Naive thymus-derived CD4-positive, alpha-beta T cell (primary cell): ENCODE measurements at regions not wholly inside any gene's neighbourhood (a gene's known extent, or its start where the extent isn't known, plus 50 kb on each side); places are given as distances from the start of the nearest gene placed in this dataset.
"Not testable (repeated sequence)": the region's sequence is repeated elsewhere in the genome, so short reads cannot be mapped to it uniquely, and the experiment has no call there.

Experiments
- ATAC-seq: fragments of 150-1000 bp; cut with Tn5 transposase; 2 replicates; pipeline ENCODE4 v1.10.0; 2021; ENCODE audit warnings: mild to moderate bottlenecking, moderate library complexity
- CTCF ChIA-PET: fragments of 350-600 bp; sonication (Branson Sonifier 250); formaldehyde crosslinking; loops from one replicate; lab custom pipeline; 2021; ENCODE audit warnings: antibody characterized with exemption; lab: Charles Lee
- POLR2A ChIA-PET: fragments of 350-600 bp; sonication (Branson Sonifier 250); formaldehyde crosslinking; loops from one replicate; lab custom pipeline; 2021; ENCODE audit warnings: antibody characterized with exemption, inconsistent platforms; lab: Charles Lee
- DNase-seq, 9 donors: peaks; one replicate each; pipeline versions ENCODE4 v3.0.0 to v3.0.0-alpha.2; 2020 to 2022; ENCODE audit warnings: mixed read lengths in 1 of 9
- H3K27ac ChIP-seq: one replicate; pipeline ENCODE4 v1.7.0; 2013; ENCODE audit warnings: mild to moderate bottlenecking, low read depth, low read length, moderate library complexity
- H3K27me3 ChIP-seq, 2 donors: one replicate each; pipeline ENCODE4 v1.7.0; 2013; ENCODE audit warnings: low read length in 2 of 2, mild to moderate bottlenecking in 2 of 2, moderate library complexity in 2 of 2; ENCODE audit not compliant: control insufficient read depth in 2 of 2, insufficient read depth in 2 of 2
- H3K36me3 ChIP-seq, 3 experiments: 1 replicate in 2 of 3; 2 replicates in 1 of 3; pipeline ENCODE4 v1.7.0; 2013; ENCODE audit warnings: low read length in 3 of 3, mild to moderate bottlenecking in 3 of 3, moderate library complexity in 1 of 3; ENCODE audit not compliant: insufficient read depth in 3 of 3, control insufficient read depth in 2 of 3
- H3K4me1 ChIP-seq, 2 donors: one replicate each; pipeline ENCODE4 v1.7.0; 2013; ENCODE audit warnings: low read length in 2 of 2, mild to moderate bottlenecking in 2 of 2, moderate library complexity in 1 of 2; ENCODE audit not compliant: control insufficient read depth in 2 of 2, insufficient read depth in 2 of 2
- H3K4me3 ChIP-seq: 2 replicates; pipeline ENCODE4 v1.7.0; 2013; ENCODE audit warnings: mild to moderate bottlenecking, low read length
- H3K9me3 ChIP-seq, 3 experiments: 1 replicate in 2 of 3; 2 replicates in 1 of 3; pipeline ENCODE4 v1.7.0; 2013; ENCODE audit warnings: low read length in 3 of 3; ENCODE audit not compliant: control insufficient read depth in 2 of 3
- H3K27ac Mint-ChIP-seq, 9 donors: one replicate each; pipeline ENCODE4 v1.8.0; 2020 to 2022; ENCODE audit warnings: mixed read lengths in 9 of 9, mild to moderate bottlenecking in 8 of 9, moderate library complexity in 5 of 9, inconsistent platforms in 2 of 9
- H3K27me3 Mint-ChIP-seq, 5 donors: one replicate each; pipeline ENCODE4 v1.8.0; 2021 to 2022; ENCODE audit warnings: mixed read lengths in 5 of 5, mild to moderate bottlenecking in 1 of 5
- H3K36me3 Mint-ChIP-seq, 5 donors: one replicate each; pipeline ENCODE4 v1.8.0; 2020 to 2022; ENCODE audit warnings: mixed read lengths in 5 of 5, mild to moderate bottlenecking in 3 of 5, inconsistent platforms in 1 of 5
- H3K4me1 Mint-ChIP-seq, 7 donors: one replicate each; pipeline ENCODE4 v1.8.0; 2020 to 2022; ENCODE audit warnings: mixed read lengths in 7 of 7, mild to moderate bottlenecking in 3 of 7, inconsistent platforms in 1 of 7
- H3K4me3 Mint-ChIP-seq, 10 donors: one replicate each; pipeline ENCODE4 v1.8.0; 2020 to 2022; ENCODE audit warnings: mild to moderate bottlenecking in 10 of 10, mixed read lengths in 10 of 10, moderate library complexity in 6 of 10, inconsistent platforms in 2 of 10
- H3K9me3 Mint-ChIP-seq, 11 donors: one replicate each; pipeline ENCODE4 v1.8.0; 2020 to 2022; ENCODE audit warnings: mixed read lengths in 11 of 11, mild to moderate bottlenecking in 4 of 11, inconsistent platforms in 1 of 11, moderate library complexity in 1 of 11
- intact Hi-C, 2 donors: fragments of 100-400 bp; cut with micrococcal nuclease; formaldehyde crosslinking; loops; one replicate each; pipeline ENCODE4 v1.15.1; 2023

DNA sequence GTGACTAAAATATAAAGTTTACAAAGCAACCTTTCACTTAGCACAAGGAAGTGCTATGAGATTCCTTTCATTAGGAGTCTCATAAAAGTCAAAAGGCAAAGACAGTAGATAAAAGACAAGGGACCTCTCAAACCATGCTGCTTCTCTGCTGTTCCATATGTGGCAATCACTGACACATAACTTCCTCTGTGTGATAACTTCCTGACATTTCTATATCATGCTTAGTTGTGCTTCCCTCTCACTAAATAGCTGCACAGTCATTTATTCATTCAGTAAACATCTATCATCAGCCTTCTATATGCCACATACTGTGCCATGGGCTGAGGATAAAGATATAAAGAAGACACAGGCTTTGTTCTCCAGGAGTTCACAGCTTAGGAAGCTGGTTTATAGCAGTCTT lies 214.8 kb upstream of the GRIK2 start:
- H3K27ac ChIP-seq = no peak overlapping the region
- Mint-ChIP-seq H3K9me3 (peaks cover 0 to 13% (median 0%) of the 10 kb centered on the region in 11 donors), H3K4me1 (no peaks in the 10 kb centered on the region), H3K36me3 (no peaks in the 10 kb centered on the region), H3K27ac (no peak overlapping the region), H3K27me3 (peaks cover 0 to 7% (median 3%) of the 10 kb centered on the region in 5 donors), H3K4me3 (no peak overlapping the region)
- intact Hi-C loops = no loop called here
- no peaks in the 10 kb centered on the region for H3K27me3 ChIP-seq
- H3K9me3 ChIP-seq = no peaks in the 10 kb centered on the region
- DNase-seq = no peak
- H3K4me1 ChIP-seq = no peaks in the 10 kb centered on the region
- ChIA-PET POLR2A (no interaction called here), CTCF (no interaction called here)
- H3K4me3 ChIP-seq = no peak overlapping the region
- H3K36me3 ChIP-seq = no peaks in the 10 kb centered on the region
- no peak for ATAC-seq

GRCh38 chr6:101181006-101181405 lies 212.5 kb upstream of the GRIK2 start:
- no peak overlapping the region for H3K4me3 ChIP-seq
- CTCF ChIA-PET = no interaction called here
- H3K36me3 ChIP-seq = no peaks in the 10 kb centered on the region
- Mint-ChIP-seq H3K4me3 (no peak overlapping the region), H3K27ac (no peak overlapping the region), H3K9me3 (peaks cover 0 to 10% (median 2%) of the 10 kb centered on the region in 11 donors), H3K27me3 (peaks cover 0 to 4% (median 3%) of the 10 kb centered on the region in 5 donors), H3K4me1 (no peaks in the 10 kb centered on the region), H3K36me3 (no peaks in the 10 kb centered on the region)
- intact Hi-C loops = no loop called here
- no peaks in the 10 kb centered on the region for H3K9me3 ChIP-seq
- POLR2A ChIA-PET = no interaction called here
- DNase-seq = no peak
- H3K27ac ChIP-seq = no peak overlapping the region
- no peak for ATAC-seq
- no peaks in the 10 kb centered on the region for H3K27me3 ChIP-seq
- H3K4me1 ChIP-seq = no peaks in the 10 kb centered on the region

DNA sequence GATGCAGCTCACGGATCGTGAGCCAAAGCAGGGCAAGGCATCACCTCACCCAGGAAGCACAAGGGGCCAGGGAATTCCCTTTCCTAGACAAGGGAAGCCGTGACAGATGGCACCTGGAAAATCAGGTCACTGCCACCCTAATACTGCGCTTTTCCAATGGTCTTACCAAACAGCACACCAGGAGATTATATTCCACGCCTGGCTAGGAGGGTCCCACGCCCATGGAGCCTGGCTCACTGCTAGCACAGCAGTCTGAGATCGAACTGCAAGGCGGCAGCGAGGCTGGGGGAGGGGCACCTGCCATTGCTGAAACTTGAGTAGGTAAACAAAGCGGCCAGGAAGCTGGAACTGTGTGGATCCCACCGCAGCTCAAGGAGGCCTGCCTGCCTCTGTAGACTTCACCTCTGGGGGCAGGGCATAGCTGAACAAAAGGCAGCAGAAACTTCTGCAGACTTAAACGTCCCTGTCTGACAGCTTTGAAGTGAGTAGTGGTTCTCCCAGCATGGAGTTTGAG lies 205.2 kb upstream of the GRIK2 start:
- H3K27ac ChIP-seq, H3K4me1 Mint-ChIP-seq, H3K27ac Mint-ChIP-seq, H3K4me1 ChIP-seq, H3K4me3 ChIP-seq, H3K27me3 ChIP-seq, H3K36me3 ChIP-seq, H3K4me3 Mint-ChIP-seq, intact Hi-C loops, CTCF ChIA-PET, H3K36me3 Mint-ChIP-seq, POLR2A ChIA-PET, DNase-seq, H3K9me3 ChIP-seq, ATAC-seq, H3K27me3 Mint-ChIP-seq: not testable (repeated sequence)
- H3K9me3 Mint-ChIP-seq = peaks cover 1 to 24% (median 10%) of the 10 kb centered on the region in 11 donors

- no peak overlapping the region for H3K27ac Mint-ChIP-seq
- H3K4me3 Mint-ChIP-seq = no peak overlapping the region
- H3K9me3 Mint-ChIP-seq = peaks cover 0 to 8% (median 3%) of the 10 kb centered on the region in 11 donors
- ATAC-seq (no peak), DNase-seq (no peak)
- H3K4me1 Mint-ChIP-seq = peaks cover 0 to 1% (median 0%) of the 10 kb centered on the region in 7 donors
- Histone ChIP-seq H3K36me3 (no peaks in the 10 kb centered on the region), H3K27ac (no peak overlapping the region), H3K27me3 (no peaks in the 10 kb centered on the region), H3K9me3 (no peaks in the 10 kb centered on the region), H3K4me3 (no peak overlapping the region), H3K4me1 (no peaks in the 10 kb centered on the region)
- H3K27me3 Mint-ChIP-seq = no peaks in the 10 kb centered on the region
- H3K36me3 Mint-ChIP-seq = no peaks in the 10 kb centered on the region
- CTCF ChIA-PET = no interaction called here
- intact Hi-C loops = no loop called here
- POLR2A ChIA-PET = no interaction called here
Observed at GRCh38 chr6:101195588-101195987, 197.9 kb upstream of the GRIK2 start.

GRCh38 chr6:101199441-101199840 lies 194.1 kb upstream of the GRIK2 start:
- Mint-ChIP-seq H3K27me3 (no peaks in the 10 kb centered on the region), H3K4me1 (no peaks in the 10 kb centered on the region), H3K4me3 (no peak overlapping the region), H3K9me3 (peaks cover 0 to 3% (median 0%) of the 10 kb centered on the region in 11 donors), H3K36me3 (no peaks in the 10 kb centered on the region), H3K27ac (no peak overlapping the region)
- no peaks in the 10 kb centered on the region for H3K4me1 ChIP-seq
- ATAC-seq (no peak), DNase-seq (no peak)
- no peak overlapping the region for H3K27ac ChIP-seq
- no peak overlapping the region for H3K4me3 ChIP-seq
- no peaks in the 10 kb centered on the region for H3K9me3 ChIP-seq
- no peaks in the 10 kb centered on the region for H3K36me3 ChIP-seq
- intact Hi-C loops = no loop called here
- POLR2A ChIA-PET = no interaction called here
- no peaks in the 10 kb centered on the region for H3K27me3 ChIP-seq
- CTCF ChIA-PET = no interaction called here

- H3K9me3 Mint-ChIP-seq = peaks cover 0 to 3% (median 0%) of the 10 kb centered on the region in 11 donors
Observed at GRCh38 chr6:101202867-101203374, 190.6 kb upstream of the GRIK2 start.

DNA sequence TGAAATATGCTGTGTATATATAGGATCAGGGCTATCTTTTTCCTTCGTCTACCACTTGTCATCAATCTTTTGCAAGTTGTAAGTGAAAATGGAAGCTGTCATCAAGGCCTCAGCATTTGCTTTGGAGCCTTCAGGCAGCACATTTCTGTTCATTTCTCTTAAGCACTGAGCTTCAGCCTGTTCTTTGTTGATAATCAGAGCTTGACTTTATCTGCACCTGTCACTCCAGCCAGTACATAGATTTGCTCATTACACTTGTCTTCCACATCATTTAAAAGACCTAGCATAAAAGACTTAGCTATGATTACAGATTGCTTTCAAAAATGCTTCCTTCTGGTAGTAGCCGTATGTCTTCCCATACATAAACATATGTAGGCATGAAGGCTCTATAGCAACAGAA lies 189.8 kb upstream of the GRIK2 start:
- ChIA-PET POLR2A (no interaction called here), CTCF (no interaction called here)
- H3K4me1 ChIP-seq = no peaks in the 10 kb centered on the region
- no peak overlapping the region for H3K27ac ChIP-seq
- no peaks in the 10 kb centered on the region for H3K27me3 ChIP-seq
- H3K9me3 Mint-ChIP-seq = peaks cover 0 to 3% (median 0%) of the 10 kb centered on the region in 11 donors
- no peak for ATAC-seq
- H3K9me3 ChIP-seq = no peaks in the 10 kb centered on the region
- no peak for DNase-seq
- H3K4me3 Mint-ChIP-seq = no peak overlapping the region
- no peaks in the 10 kb centered on the region for H3K4me1 Mint-ChIP-seq
- no peak overlapping the region for H3K4me3 ChIP-seq
- H3K27me3 Mint-ChIP-seq = no peaks in the 10 kb centered on the region
- no peaks in the 10 kb centered on the region for H3K36me3 Mint-ChIP-seq
- H3K36me3 ChIP-seq = no peaks in the 10 kb centered on the region
- no peak overlapping the region for H3K27ac Mint-ChIP-seq
- intact Hi-C loops = no loop called here

More at GRCh38 chr6:101202867-101203374, 190.6 kb upstream of the GRIK2 start:
- Histone ChIP-seq H3K9me3 (no peaks in the 10 kb centered on the region), H3K27me3 (no peaks in the 10 kb centered on the region), H3K36me3 (no peaks in the 10 kb centered on the region), H3K27ac (no peak overlapping the region), H3K4me3 (no peak overlapping the region), H3K4me1 (no peaks in the 10 kb centered on the region)
- POLR2A ChIA-PET = no interaction called here
- Mint-ChIP-seq H3K27me3 (no peaks in the 10 kb centered on the region), H3K4me3 (no peak overlapping the region), H3K36me3 (no peaks in the 10 kb centered on the region), H3K4me1 (no peaks in the 10 kb centered on the region), H3K27ac (no peak overlapping the region)
- no peak for DNase-seq
- CTCF ChIA-PET = no interaction called here
- ATAC-seq = no peak
- intact Hi-C loops = no loop called here
